AG09309 (cell line): ENCODE measurements at regions not wholly inside any gene's neighbourhood (a gene's known extent, or its start where the extent isn't known, plus 50 kb on each side); places are given as distances from the start of the nearest gene placed in this dataset.

Experiments
- DNase-seq: peaks from one replicate; pipeline ENCODE4 v3.0.0-alpha.2; 2010; ENCODE audit warnings: low read depth
- H3K4me3 ChIP-seq: 2 replicates; pipeline ENCODE4 v1.5.1; 2011; ENCODE audit warnings: mild to moderate bottlenecking, low read depth, low read length, moderate library complexity; ENCODE audit not compliant: control insufficient read depth
- CTCF ChIP-seq: IDR thresholded peaks from 2 replicates; pipeline ENCODE4 v1.5.1; 2011; ENCODE audit warnings: mild to moderate bottlenecking, low read depth, low read length, inconsistent platforms; ENCODE audit not compliant: insufficient read depth, control insufficient read depth; ENCODE audit errors: missing control alignments

DNA sequence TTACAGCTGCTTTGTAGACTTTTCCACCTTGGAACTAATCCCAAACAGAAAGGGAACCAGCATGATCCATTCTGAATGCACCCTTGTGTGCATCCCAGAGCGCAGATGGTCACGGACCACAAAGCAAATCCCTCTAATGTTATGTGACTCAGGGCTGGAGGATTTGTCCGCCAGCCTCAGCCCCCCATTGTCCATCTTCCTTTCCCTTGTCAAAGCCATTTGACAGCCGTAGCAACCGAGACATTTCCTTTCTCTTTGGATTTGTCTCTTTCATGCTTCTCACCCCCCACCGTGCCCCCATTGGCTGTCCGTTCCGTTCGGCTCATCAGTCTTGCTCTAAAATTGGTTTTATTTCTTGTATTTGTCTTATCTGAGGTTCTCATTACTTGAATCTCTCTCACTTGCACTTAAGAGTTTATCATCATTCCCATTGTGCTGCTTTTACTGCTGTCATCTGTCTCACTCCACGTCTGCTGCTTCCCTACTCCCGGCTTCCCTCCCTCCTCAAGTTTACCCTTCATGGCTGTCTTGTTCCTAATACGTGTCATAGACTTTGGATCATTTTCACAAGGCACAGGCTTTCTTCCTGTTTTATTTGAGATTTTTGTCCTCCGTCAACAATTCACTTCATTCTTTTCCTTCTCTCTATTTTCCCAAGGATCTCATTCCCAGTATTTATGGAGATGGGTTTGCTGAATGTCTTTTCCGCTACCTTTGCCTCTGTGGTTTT, 163.4 kb upstream of the ERCC4 start:
- H3K4me3 ChIP-seq: no peak overlapping the region
- TF ChIP-seq CTCF: no peak
- no peak for DNase-seq

GRCh38 chr16:13766334-13766733, 153.6 kb upstream of the ERCC4 start:
- no peak for TF ChIP-seq CTCF
- no peak for DNase-seq
- H3K4me3 ChIP-seq: no peak overlapping the region

- H3K4me3 ChIP-seq: no peak overlapping the region
- DNase-seq: no peak
- no peak for TF ChIP-seq CTCF
These were observed 152.7 kb upstream of the ERCC4 start for GRCh38 chr16:13767215-13767614.

DNA sequence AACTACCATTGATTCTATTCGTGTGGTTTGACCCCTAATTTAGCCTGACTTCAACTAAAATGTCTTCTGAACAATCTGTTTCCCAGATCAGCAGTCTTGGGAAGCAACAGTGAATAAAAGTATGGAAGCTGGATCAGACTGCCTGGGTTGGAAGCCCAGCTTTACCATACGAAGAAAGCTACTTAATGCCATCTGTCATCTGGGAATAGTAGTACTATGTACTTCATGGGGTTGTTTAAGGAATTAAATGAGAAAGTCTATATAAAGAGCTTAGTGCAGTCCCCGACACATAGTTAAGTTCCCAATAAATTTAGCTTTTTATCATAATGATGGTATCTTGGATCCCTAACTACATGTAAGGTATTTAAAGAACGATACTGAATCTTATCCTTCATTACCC, 151.5 kb upstream of the ERCC4 start:
- no peak for DNase-seq
- TF ChIP-seq CTCF: no peak
- no peak overlapping the region for H3K4me3 ChIP-seq

DNA sequence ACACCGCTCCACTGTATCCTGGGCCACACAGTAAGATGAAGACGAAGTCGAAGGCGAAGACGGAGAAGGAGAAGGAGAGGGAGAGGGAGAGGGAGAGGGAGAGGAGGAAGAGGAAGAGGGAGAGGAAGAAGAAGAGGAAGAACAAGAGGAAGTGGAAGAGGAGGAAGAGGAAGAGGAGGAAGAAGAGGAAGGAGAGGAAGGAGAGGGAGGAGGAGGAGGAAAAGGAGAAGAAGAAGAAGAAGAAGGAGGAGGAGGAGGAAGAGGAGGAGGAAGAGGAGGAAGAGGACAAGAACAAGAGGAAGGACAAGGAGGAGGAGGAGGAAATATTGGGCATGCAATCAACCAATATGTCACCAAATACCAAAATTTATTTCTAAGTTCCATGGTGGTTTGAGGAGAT, 149.5 kb upstream of the ERCC4 start:
- DNase-seq: no peak
- H3K4me3 ChIP-seq: no peak overlapping the region
- no peak for TF ChIP-seq CTCF

GRCh38 chr16:13772782-13773181, 147.2 kb upstream of the ERCC4 start:
- H3K4me3 ChIP-seq: no peak overlapping the region
- DNase-seq: no peak
- TF ChIP-seq CTCF: no peak
